NCI-H446 treated with DMSO at 0.1 percent for 48 hours (cell line): ENCODE measurements at regions not wholly inside any gene's neighbourhood (a gene's known extent, or its start where the extent isn't known, plus 50 kb on each side); places are given as distances from the start of the nearest gene placed in this dataset.

Experiments
- DNase-seq: peaks from one replicate; lab custom pipeline; 2025; lab: John Stamatoyannopoulos, UW

- DNase-seq: no peak
Measured at GRCh38 chr3:189557824-189558223, 73.4 kb upstream of the TP63 start.

DNA sequence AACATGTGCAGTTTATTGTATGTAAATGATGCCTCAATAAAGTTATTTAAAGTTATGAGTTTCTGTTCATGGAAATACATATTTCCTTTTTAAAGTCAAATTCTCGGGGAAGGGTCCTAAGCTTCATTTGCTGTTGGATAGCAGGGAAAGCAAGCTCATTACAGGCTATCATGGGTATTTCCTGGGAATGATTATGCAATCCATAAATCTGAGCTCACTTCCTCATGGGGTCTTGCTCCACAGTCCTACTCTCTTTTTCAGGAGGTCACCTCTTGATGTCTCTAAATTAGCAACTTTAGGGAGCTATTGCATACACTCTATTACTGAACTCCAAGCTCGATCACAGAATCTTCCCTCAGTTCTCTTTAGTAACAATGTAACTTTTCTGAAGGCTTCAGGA, 69.9 kb upstream of the TP63 start:
- no peak for DNase-seq

DNA sequence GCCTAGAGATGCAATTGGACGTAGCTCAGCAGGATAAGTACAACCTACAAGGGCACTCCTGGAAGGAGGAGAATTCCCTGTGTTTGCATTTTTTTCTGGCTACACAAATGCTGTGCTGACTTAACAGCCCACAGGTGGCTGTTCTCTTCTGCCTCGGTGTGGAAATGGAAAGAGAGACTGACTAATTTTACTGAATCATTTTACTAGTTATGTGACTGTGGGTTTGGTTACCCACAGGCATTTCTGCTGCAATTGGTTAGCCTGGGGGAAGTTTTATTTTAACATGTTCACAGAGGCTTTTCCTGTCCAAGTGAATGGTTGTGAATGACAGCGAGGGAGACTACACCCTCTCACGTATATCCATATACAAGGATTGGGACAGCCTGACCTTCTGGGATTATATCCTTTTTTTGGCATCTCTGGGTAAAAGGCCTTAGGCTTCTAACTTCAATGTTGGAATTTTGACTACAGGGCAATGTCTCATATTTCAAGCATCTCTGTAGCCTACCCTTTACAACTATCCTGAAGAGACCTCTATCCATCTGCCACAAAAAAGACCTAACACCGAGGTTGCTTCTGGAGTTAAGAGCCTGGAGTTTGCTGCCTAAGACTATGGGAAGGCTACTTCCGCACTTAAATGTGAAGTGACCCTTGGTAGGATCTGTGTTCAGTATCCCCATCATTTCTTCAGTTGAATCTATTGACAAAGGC, 67.2 kb upstream of the TP63 start:
- DNase-seq: no peak

- DNase-seq: no peak
Measured at GRCh38 chr3:189566550-189567130, 64.5 kb upstream of the TP63 start.

DNA sequence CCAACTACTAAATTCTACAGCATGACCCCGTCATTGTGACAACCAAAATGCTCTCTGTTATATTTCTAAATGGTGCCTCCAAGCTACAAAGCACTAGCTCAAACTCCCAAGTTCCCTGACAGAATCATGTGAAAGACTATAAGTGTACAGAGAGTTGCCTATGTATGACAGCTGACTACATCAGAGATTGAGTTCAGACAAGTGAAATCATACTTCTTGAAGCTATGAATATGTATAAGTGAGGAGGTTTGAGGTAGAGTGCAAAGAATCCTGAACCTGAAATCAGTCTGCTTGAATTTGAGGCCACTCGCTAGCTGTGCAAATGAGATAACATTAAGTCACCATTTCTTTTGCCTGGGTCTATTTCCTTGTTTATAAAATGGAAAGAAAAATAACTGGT, 63.9 kb upstream of the TP63 start:
- no peak for DNase-seq

DNA sequence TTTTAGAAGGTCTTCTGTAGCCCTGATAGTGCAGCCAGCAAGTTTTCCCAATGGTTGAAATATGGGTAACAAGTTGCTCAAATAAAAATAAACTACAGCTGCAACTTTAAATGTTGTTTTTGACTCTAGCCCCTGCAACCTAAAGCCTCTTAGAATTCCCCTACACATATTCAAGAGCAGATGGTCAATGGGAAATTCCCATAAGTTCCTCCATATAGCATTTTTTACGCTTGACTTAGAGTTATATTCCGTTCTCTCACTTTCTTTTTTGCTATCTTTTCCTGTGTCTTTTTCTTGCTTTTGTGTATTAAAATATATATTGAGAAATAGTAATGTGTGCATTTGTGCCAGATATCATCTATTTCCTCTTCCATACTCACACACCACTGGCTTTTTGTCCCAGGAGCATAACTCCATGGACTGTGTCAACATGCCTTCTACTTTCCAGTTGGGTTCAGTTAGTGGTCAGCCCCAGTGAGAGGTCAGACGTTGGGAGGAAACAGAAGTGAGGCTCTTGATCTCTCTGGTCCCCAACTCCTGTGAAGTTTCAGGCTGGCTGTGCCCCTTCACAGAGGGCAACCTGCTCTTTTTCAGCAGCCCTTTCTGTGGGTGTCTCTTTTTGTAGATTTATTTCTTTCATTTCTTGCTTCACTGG, 63.3 kb upstream of the TP63 start:
- DNase-seq: no peak

- no peak for DNase-seq
Measured at GRCh38 chr3:189568961-189569360, 62.2 kb upstream of the TP63 start.

GRCh38 chr3:189569473-189569872, 61.7 kb upstream of the TP63 start:
- no peak for DNase-seq

GRCh38 chr3:189570916-189571315, 60.3 kb upstream of the TP63 start:
- no peak for DNase-seq

- DNase-seq: no peak
Measured at GRCh38 chr3:189572249-189572648, 58.9 kb upstream of the TP63 start.

DNA sequence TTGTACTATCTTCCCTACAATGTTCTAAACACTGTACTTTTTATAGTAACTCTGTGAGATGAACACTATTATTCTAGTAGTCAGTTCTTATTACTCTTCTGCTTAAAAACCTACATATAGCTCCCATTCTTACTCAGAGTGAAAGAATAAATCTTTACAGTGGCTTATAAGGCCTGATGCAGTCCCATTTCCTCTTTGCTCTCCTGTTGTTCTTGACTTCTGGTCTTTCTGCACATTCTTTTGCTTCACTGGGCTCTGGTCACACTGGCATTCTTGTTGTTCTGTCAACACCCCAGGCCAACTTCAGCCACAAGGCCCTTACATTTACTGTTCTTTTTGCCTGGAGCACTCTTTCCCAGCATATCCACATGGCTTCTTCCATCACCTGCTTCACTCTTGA, 58.2 kb upstream of the TP63 start:
- no peak for DNase-seq

- DNase-seq: no peak
Measured at GRCh38 chr3:189576486-189576885, 54.7 kb upstream of the TP63 start.

DNA sequence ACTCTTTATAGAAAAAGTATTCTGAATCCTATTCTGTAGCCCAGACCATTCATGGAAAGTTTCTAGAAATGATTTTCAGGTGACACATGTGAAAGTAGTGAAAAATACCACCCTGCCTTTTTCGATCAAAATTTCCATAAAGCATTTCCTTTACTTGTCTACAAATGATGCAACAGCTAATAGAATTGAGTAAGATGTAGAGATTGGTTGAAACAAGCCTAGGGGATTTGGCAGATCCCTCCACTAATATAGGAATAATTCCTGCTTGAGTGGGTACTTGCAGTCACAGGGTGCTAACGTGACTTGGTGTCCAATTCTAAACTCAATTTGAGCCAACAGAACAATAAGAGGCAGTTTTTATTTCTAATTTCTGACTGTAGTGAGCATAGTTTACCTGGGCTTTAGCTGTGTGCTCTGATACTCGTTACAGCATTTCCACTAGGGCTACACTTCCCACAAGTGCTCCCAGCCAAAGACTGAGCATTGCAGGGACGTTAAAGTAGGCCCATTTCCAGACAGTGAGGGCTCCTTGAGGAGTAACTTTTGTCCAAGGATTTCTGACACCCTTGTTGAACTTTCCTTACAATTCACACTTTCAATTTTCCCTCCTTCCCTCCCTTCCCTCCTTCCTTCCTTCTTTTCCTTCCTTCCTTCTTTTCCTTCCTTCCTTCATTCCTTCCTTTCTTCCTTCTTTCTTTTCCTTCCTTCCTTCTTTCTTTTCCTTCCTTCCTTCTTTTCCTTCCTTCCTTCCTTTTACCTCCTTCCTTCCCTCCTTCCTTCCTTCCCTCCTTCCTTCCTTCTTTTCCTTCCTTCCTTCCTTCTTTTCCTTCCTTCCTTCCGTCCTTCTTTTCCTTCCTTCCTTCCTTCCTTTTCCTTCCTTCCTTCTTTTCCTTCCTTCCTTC, 53.9 kb upstream of the TP63 start:
- no peak for DNase-seq

DNA sequence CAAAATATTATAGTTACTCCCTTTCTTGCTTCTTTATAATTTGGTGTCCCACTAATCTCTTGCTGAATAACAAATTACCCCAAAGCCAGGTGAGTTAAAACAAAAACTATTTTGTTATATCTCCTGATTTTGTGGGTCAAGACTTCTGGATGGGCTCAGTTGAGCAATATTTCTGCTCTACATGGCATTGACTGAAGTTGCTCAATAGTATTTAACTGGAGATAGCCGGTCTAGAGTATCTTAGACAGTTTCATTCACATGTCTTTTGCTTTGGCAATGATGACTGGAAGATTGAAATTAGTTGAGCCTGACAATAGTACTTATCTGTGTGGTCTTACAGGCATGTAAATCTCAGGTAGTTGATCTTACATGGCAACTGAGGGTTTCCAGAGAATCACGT, 51.0 kb upstream of the TP63 start:
- DNase-seq: no peak
